Activated CD8-positive, alpha-beta memory T cell treated with anti-CD3 and anti-CD28 coated beads, Interleukin-2, amount 10 ng/mL, durations not matched to agents 7 days and 5 days (primary cell): ENCODE measurements at regions not wholly inside any gene's neighbourhood (a gene's known extent, or its start where the extent isn't known, plus 50 kb on each side); places are given as distances from the start of the nearest gene placed in this dataset.

ENCODE experiments used
- ATAC-seq: fragments of 150-1000 bp; cut with Tn5 transposase; one replicate; pipeline ENCODE4 v1.10.0; 2021; ENCODE audit warnings: moderate library complexity
- CTCF ChIA-PET: fragments of 350-600 bp; sonication (Branson Sonifier 250); formaldehyde crosslinking; loops from one replicate; lab custom pipeline; 2021; ENCODE audit warnings: antibody characterized with exemption; lab: Charles Lee
- DNase-seq: peaks from one replicate; pipeline ENCODE4 v3.0.0-alpha.2; 2020
- H3K27ac Mint-ChIP-seq: one replicate; pipeline ENCODE4 v1.8.0; 2021; ENCODE audit warnings: mild to moderate bottlenecking, mixed read lengths
- H3K27me3 Mint-ChIP-seq: one replicate; pipeline ENCODE4 v1.8.0; 2021; ENCODE audit warnings: mixed read lengths
- H3K36me3 Mint-ChIP-seq: one replicate; pipeline ENCODE4 v1.8.0; 2021; ENCODE audit warnings: mild to moderate bottlenecking, mixed read lengths
- H3K4me1 Mint-ChIP-seq: one replicate; pipeline ENCODE4 v1.8.0; 2021; ENCODE audit warnings: mixed read lengths
- H3K4me3 Mint-ChIP-seq: one replicate; pipeline ENCODE4 v1.8.0; 2021; ENCODE audit warnings: mild to moderate bottlenecking, moderate library complexity, mixed read lengths
- H3K9me3 Mint-ChIP-seq: one replicate; pipeline ENCODE4 v1.8.0; 2022; ENCODE audit warnings: low read depth, mixed read lengths

GRCh38 chr3:35968043-35968622 is 328.8 kb downstream of the ARPP21 start:
- Mint-ChIP-seq H3K27ac (no peak overlapping the region), H3K4me1 (no peaks in the 10 kb centered on the region), H3K27me3 (no peaks in the 10 kb centered on the region), H3K4me3 (no peak overlapping the region), H3K9me3 (peaks cover 6% of the 10 kb centered on the region), H3K36me3 (no peaks in the 10 kb centered on the region)
- ATAC-seq (no peak), DNase-seq (no peak)
- CTCF ChIA-PET, result no interaction called here

GRCh38 chr3:35969406-35969805 is 330.1 kb downstream of the ARPP21 start:
- DNase-seq, result no peak
- no peak overlapping the region for H3K27ac Mint-ChIP-seq
- no peak overlapping the region for H3K4me3 Mint-ChIP-seq
- H3K9me3 Mint-ChIP-seq, result peaks cover 6% of the 10 kb centered on the region
- ATAC-seq, result no peak
- H3K4me1 Mint-ChIP-seq, result no peaks in the 10 kb centered on the region
- no peaks in the 10 kb centered on the region for H3K36me3 Mint-ChIP-seq
- CTCF ChIA-PET, result no interaction called here
- no peaks in the 10 kb centered on the region for H3K27me3 Mint-ChIP-seq

GRCh38 chr3:35970793-35971192 is 331.5 kb downstream of the ARPP21 start:
- no peak for ATAC-seq
- H3K4me1 Mint-ChIP-seq, result no peaks in the 10 kb centered on the region
- peaks cover 6% of the 10 kb centered on the region for H3K9me3 Mint-ChIP-seq

GRCh38 chr3:35971686-35972085 is 332.4 kb downstream of the ARPP21 start:
- Mint-ChIP-seq H3K4me1 (no peaks in the 10 kb centered on the region), H3K4me3 (no peak overlapping the region), H3K27me3 (no peaks in the 10 kb centered on the region), H3K27ac (no peak overlapping the region), H3K36me3 (no peaks in the 10 kb centered on the region), H3K9me3 (peaks cover 6% of the 10 kb centered on the region)
- CTCF ChIA-PET, result no interaction called here
- DNase-seq (no peak), ATAC-seq (no peak)

More at GRCh38 chr3:35970793-35971192, 331.5 kb downstream of the ARPP21 start:
- Mint-ChIP-seq H3K27ac (no peak overlapping the region), H3K4me3 (no peak overlapping the region), H3K36me3 (no peaks in the 10 kb centered on the region), H3K27me3 (no peaks in the 10 kb centered on the region)
- CTCF ChIA-PET, result no interaction called here
- DNase-seq, result no peak

GRCh38 chr3:35974872-35975271 is 335.5 kb downstream of the ARPP21 start:
- H3K36me3 Mint-ChIP-seq, result no peaks in the 10 kb centered on the region
- H3K4me3 Mint-ChIP-seq, result no peak overlapping the region
- ATAC-seq (no peak), DNase-seq (no peak)
- H3K4me1 Mint-ChIP-seq, result no peaks in the 10 kb centered on the region
- CTCF ChIA-PET, result no interaction called here
- H3K27me3 Mint-ChIP-seq, result no peaks in the 10 kb centered on the region
- H3K9me3 Mint-ChIP-seq, result peaks cover 6% of the 10 kb centered on the region
- H3K27ac Mint-ChIP-seq, result no peak overlapping the region

DNA sequence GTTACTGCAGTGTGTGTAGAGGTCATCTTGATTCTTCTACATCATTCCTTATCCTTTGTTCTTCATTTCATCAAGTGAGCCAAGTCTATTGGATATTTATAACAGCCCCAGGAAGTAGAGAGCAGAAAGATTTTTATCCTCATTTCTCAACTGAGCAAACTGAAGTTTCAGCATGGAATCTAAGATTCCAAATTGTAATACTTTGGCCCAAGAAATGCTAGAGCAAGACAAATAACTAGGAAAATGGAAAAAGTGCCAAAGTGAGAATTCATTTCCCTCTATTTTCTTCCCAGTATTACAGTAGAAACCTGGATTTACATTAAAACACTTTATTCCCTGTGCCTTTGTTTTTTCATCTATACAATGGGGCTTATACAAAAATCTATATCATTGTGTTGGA is 346.8 kb downstream of the ARPP21 start:
- CTCF ChIA-PET, result no interaction called here
- no peak overlapping the region for H3K4me3 Mint-ChIP-seq
- ATAC-seq (no peak), DNase-seq (no peak)
- no peaks in the 10 kb centered on the region for H3K27me3 Mint-ChIP-seq
- no peaks in the 10 kb centered on the region for H3K4me1 Mint-ChIP-seq
- H3K9me3 Mint-ChIP-seq, result peaks cover 2% of the 10 kb centered on the region
- no peaks in the 10 kb centered on the region for H3K36me3 Mint-ChIP-seq
- H3K27ac Mint-ChIP-seq, result no peak overlapping the region

- no peak for ATAC-seq
Measured at GRCh38 chr3:35987386-35987785, 348.1 kb downstream of the ARPP21 start.

GRCh38 chr3:35992041-35992440 is 352.7 kb downstream of the ARPP21 start:
- H3K27ac Mint-ChIP-seq, result no peak overlapping the region
- peaks cover 2% of the 10 kb centered on the region for H3K9me3 Mint-ChIP-seq
- H3K36me3 Mint-ChIP-seq, result no peaks in the 10 kb centered on the region

More at GRCh38 chr3:35987386-35987785, 348.1 kb downstream of the ARPP21 start:
- Mint-ChIP-seq H3K9me3 (peaks cover 2% of the 10 kb centered on the region), H3K27me3 (no peaks in the 10 kb centered on the region), H3K4me3 (no peak overlapping the region), H3K36me3 (no peaks in the 10 kb centered on the region), H3K27ac (no peak overlapping the region), H3K4me1 (no peaks in the 10 kb centered on the region)
- CTCF ChIA-PET, result no interaction called here
- DNase-seq, result no peak

DNA sequence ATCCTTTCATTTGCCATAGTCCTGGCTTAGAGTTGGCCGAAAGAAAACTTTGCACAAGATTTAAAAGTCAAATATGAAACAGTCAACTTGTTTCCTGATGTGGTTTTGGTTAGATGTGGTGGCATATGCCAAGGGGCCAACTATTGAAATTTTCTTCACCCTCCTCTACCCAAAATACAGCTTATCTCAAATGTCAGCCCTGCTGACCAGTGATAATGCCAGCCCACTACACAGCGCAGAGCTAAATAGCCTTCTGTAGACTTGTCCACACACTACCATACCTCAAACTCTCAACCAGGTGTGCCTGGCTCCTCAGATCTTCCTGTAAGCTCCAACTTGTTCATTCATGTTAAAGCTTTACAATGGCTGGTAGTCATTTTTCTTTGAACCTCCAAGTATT is 368.5 kb upstream of the STAC start:
- DNase-seq (no peak), ATAC-seq (no peak)
- Mint-ChIP-seq H3K27me3 (no peaks in the 10 kb centered on the region), H3K36me3 (no peaks in the 10 kb centered on the region), H3K27ac (no peak overlapping the region), H3K4me3 (no peak overlapping the region), H3K9me3 (no peaks in the 10 kb centered on the region), H3K4me1 (no peaks in the 10 kb centered on the region)
- CTCF ChIA-PET, result no interaction called here

More at GRCh38 chr3:35992041-35992440, 352.7 kb downstream of the ARPP21 start:
- H3K4me1 Mint-ChIP-seq, result no peaks in the 10 kb centered on the region
- CTCF ChIA-PET, result no interaction called here
- no peak for DNase-seq
- no peak overlapping the region for H3K4me3 Mint-ChIP-seq
- no peaks in the 10 kb centered on the region for H3K27me3 Mint-ChIP-seq
- ATAC-seq, result no peak

DNA sequence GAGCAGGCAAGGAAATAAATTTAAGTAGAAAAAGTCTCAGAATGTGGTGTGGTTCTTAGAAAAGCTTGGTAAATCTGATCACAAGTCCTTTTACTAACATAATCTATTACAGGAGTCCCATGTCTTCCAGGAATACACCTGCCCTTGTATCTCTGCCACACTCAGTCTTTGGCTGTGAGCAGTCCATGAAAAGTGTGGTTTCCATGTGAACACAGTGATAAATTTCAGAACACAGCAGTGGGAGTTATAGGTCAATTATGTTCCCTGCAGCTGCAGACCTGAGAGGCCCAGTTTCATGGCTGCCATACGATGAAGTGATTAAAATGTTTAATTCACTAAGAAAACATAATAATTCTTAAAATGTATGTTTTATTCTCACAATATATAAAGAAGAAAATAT is 366.9 kb upstream of the STAC start:
- Mint-ChIP-seq H3K4me3 (no peak overlapping the region), H3K27me3 (no peaks in the 10 kb centered on the region), H3K27ac (no peak overlapping the region), H3K4me1 (no peaks in the 10 kb centered on the region), H3K36me3 (no peaks in the 10 kb centered on the region), H3K9me3 (no peaks in the 10 kb centered on the region)
- CTCF ChIA-PET, result no interaction called here
- ATAC-seq (no peak), DNase-seq (no peak)

DNA sequence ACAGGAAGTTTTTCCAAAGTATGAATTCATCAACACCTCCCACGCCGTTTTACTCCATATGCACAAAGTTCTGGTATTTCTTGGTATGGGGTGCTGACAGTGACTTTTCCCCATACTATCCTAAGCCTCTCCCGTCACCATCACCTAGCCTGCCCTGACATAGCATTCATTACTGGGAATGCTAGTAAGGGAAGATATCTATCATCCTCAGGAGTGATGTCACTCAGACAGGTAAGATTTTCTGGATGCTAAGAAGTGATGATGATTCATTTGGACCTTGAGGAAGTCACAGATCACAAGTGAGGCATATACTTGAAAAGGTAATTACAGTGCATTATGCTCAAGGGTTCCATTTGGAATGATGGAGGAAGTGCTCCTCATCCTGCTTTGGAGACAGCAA is 355.1 kb upstream of the STAC start:
- ATAC-seq (no peak), DNase-seq (no peak)
- H3K4me1 Mint-ChIP-seq, result no peaks in the 10 kb centered on the region
- no peak overlapping the region for H3K27ac Mint-ChIP-seq
- H3K36me3 Mint-ChIP-seq, result no peaks in the 10 kb centered on the region
- CTCF ChIA-PET, result no interaction called here
- peaks cover 2% of the 10 kb centered on the region for H3K9me3 Mint-ChIP-seq
- no peaks in the 10 kb centered on the region for H3K27me3 Mint-ChIP-seq
- no peak overlapping the region for H3K4me3 Mint-ChIP-seq

DNA sequence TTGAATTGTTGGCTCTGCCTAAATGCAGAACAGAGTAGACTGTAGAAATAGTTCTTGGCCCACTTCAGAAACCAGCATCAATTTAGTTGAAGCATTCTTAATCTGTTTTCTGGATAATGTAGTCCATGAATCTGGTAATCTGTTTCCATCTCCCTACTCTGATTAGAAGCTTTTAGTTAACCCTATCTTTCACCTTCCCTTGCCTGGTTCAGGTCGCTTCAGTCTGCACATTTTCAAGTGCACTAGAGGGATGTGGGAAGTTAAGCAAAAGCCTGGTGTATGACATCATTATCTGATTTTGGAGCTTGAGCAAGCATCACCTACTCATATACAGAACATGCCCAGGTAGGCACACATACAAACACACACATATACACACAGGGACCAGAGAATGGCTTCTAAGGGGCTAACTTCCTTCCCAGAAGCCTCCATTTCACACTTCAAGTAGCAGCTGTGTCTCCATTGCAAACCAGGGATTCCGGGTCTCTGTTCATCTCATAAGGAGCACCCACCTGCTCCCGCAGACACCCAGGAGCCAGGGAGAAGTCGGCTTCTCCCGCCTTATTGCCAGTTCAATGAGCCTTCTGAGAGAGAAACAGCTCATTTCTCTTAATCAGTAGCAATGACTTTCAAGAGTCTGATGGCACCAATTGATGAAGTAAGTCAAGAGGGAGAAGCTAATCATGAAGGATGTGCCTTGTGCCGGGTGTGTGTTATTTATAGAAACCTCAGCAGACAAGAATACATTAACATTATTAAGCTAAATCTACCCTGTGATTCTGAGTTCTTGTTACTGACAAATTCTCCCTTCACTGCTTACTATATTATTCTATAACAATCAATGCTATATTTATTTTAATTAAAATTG is 347.9 kb upstream of the STAC start:
- H3K4me1 Mint-ChIP-seq, result no peaks in the 10 kb centered on the region
- CTCF ChIA-PET, result no interaction called here
- no peak for ATAC-seq
- peaks cover 5% of the 10 kb centered on the region for H3K9me3 Mint-ChIP-seq
- no peak overlapping the region for H3K27ac Mint-ChIP-seq
- H3K4me3 Mint-ChIP-seq, result no peak overlapping the region
- H3K36me3 Mint-ChIP-seq, result no peaks in the 10 kb centered on the region
- no peak for DNase-seq
- H3K27me3 Mint-ChIP-seq, result no peaks in the 10 kb centered on the region

DNA sequence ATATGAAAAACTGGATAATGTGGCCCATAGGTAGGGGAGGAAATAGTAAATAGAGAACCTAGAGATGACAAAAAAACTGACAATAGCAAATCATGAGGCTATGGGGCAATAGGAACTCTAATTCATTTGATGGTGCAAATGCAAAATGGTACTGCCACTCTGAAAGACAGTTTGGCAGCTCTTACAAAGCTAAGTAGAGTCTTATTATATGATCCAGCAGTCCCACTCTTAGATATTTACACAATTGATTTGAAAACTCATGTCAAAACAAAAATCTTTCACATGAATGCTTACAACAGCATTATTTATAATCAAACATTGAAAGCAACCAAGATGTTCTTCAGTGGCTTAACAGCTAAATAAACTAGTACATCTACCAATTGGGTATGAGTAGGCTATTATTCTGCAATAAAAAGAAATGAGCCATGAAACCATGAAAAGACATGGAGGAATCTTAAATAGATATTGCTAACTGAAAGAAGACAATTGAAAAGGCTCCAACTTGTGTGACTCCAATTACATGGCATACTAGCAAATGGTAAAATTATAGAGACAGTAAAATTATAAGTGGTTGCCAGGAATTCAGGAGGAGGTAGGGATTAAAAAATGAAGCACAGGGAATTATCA is 321.8 kb upstream of the STAC start:
- Mint-ChIP-seq H3K4me1 (no peaks in the 10 kb centered on the region), H3K36me3 (no peaks in the 10 kb centered on the region), H3K4me3 (no peak overlapping the region), H3K27me3 (no peaks in the 10 kb centered on the region), H3K27ac (no peak overlapping the region), H3K9me3 (peaks cover 4% of the 10 kb centered on the region)
- no peak for DNase-seq
- no peak for ATAC-seq
- CTCF ChIA-PET, result no interaction called here

DNA sequence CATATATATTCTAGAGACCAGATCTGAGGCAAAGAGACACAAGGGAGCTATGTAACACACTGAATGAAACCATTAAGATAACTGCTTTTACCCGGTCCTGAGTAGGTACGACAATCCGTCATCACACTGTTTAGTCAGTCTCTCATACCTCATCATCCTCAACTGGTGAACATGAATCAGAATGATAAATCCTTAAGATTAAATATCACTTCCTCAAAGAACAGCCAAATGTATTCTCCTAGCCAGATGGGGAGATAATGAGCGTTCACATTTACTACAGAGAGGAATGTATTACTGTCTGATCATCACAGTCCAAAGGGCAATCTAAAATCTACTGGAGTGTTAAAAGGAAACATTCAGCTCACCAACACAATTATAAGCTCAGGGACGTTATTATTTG is 319.4 kb upstream of the STAC start:
- no peaks in the 10 kb centered on the region for H3K27me3 Mint-ChIP-seq
- DNase-seq (no peak), ATAC-seq (no peak)
- no peak overlapping the region for H3K4me3 Mint-ChIP-seq
- CTCF ChIA-PET, result no interaction called here
- no peaks in the 10 kb centered on the region for H3K36me3 Mint-ChIP-seq
- H3K9me3 Mint-ChIP-seq, result peaks cover 4% of the 10 kb centered on the region
- H3K27ac Mint-ChIP-seq, result no peak overlapping the region
- no peaks in the 10 kb centered on the region for H3K4me1 Mint-ChIP-seq
